OCI-LY3 (cell line): ENCODE measurements at regions not wholly inside any gene's neighbourhood (a gene's known extent, or its start where the extent isn't known, plus 50 kb on each side); places are given as distances from the start of the nearest gene placed in this dataset.

ENCODE experiments used
- H2AFZ ChIP-seq: fragments of 200-600, 300-600 bp; shearing (Covaris generic); 2 replicates; pipeline ENCODE4 v1.6.0; 2014; ENCODE audit warnings: antibody characterized with exemption, low read depth, low read length
- H3K27ac ChIP-seq: fragments of 200-600, 300-600 bp; sonication (generic); 2 replicates; pipeline ENCODE4 v1.5.1; 2014; ENCODE audit warnings: mild to moderate bottlenecking, low read length, moderate library complexity, mixed read lengths
- H3K27me3 ChIP-seq: fragments of 200-600, 300-600 bp; sonication (generic); 2 replicates; pipeline ENCODE4 v1.6.1; 2014; ENCODE audit warnings: low read depth, low read length, mixed read lengths
- H3K36me3 ChIP-seq: fragments of 200-600, 300-600 bp; sonication (generic); replicated peaks from 2 replicates; pipeline ENCODE3; 2014; ENCODE audit warnings: low read depth, low read length, mixed read lengths
- H3K4me1 ChIP-seq: fragments of 300-600, 200-600 bp; sonication (generic); 2 replicates; pipeline ENCODE4 v1.6.1; 2014; ENCODE audit warnings: low read length, mixed read lengths
- H3K4me2 ChIP-seq: fragments of 200-600, 300-600 bp; sonication (generic); 2 replicates; pipeline ENCODE4 v1.6.1; 2014; ENCODE audit warnings: low read length, mixed read lengths
- H3K4me3 ChIP-seq: fragments of 300-600, 200-600 bp; sonication (generic); 2 replicates; pipeline ENCODE4 v1.5.1; 2014; ENCODE audit warnings: antibody characterized with exemption, mild to moderate bottlenecking, low read length, moderate library complexity
- H3K79me2 ChIP-seq: fragments of 300-600, 200-600 bp; shearing (Covaris generic); 2 replicates; pipeline ENCODE4 v1.6.1; 2014; ENCODE audit warnings: mild to moderate bottlenecking, low read length, mixed read lengths
- H3K9ac ChIP-seq: fragments of 300-600, 200-600 bp; shearing (Covaris generic); 2 replicates; pipeline ENCODE4 v1.6.0; 2014; ENCODE audit warnings: mild to moderate bottlenecking, low read length, moderate library complexity
- H3K9me3 ChIP-seq: fragments of 200-600, 300-600 bp; shearing (Covaris generic); 2 replicates; pipeline ENCODE4 v1.6.1; 2014; ENCODE audit warnings: low read length, mixed read lengths; ENCODE audit not compliant: insufficient read depth
- H4K20me1 ChIP-seq: fragments of 200-600, 300-600 bp; sonication (generic); 2 replicates; pipeline ENCODE4 v1.6.1; 2016; ENCODE audit warnings: low read length, mixed read lengths; ENCODE audit not compliant: insufficient read depth
- EZH2phosphoT487 ChIP-seq: fragments of 200-600 bp; shearing (Covaris generic); IDR thresholded peaks from 2 replicates; pipeline ENCODE4 v1.6.1; 2018; ENCODE audit warnings: antibody characterized with exemption, mixed run types, low read depth
- TF ChIP-seq, protein P1 (sequence below): fragments of 200-600, 300-600 bp; sonication (generic); IDR thresholded peaks from 2 replicates; pipeline ENCODE4 v1.5.1; 2014; ENCODE audit warnings: antibody characterized with exemption, low read length, low read depth

DNA sequence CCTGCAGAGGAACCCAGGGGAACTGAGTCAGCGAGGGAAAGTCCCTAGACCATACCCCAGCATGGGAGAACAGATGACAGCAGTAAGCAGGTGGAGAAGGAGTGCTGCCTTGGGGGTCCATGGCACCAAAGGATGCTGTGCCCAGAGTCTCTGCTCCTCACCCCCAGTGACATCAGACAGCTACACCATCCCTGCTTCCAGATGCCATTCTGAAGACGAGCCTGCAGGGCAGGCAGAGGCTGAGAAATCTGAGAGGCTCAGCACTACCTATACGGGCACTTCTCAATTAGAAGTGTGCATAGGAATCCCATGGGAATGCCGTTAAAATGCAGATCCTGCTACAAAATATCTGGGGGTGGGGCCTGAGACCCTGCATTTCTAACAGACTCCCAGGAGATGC, 211.3 kb upstream of the NSMCE3 start:
- Histone ChIP-seq H3K9me3 (no peaks in the 10 kb centered on the region), H2AFZ (no peak overlapping the region), H4K20me1 (no peaks in the 10 kb centered on the region), H3K27me3 (0 out of 2 replicates have a peak, but pooled peaks cover 4% of the 10 kb centered on the region), H3K4me3 (no peak overlapping the region), H3K4me2 (no peak overlapping the region), H3K9ac (no peak overlapping the region), H3K27ac (no peak overlapping the region), H3K36me3 (no peaks in the 10 kb centered on the region), H3K4me1 (no peaks in the 10 kb centered on the region), H3K79me2 (no peaks in the 10 kb centered on the region)
- TF ChIP-seq, protein P1, sequence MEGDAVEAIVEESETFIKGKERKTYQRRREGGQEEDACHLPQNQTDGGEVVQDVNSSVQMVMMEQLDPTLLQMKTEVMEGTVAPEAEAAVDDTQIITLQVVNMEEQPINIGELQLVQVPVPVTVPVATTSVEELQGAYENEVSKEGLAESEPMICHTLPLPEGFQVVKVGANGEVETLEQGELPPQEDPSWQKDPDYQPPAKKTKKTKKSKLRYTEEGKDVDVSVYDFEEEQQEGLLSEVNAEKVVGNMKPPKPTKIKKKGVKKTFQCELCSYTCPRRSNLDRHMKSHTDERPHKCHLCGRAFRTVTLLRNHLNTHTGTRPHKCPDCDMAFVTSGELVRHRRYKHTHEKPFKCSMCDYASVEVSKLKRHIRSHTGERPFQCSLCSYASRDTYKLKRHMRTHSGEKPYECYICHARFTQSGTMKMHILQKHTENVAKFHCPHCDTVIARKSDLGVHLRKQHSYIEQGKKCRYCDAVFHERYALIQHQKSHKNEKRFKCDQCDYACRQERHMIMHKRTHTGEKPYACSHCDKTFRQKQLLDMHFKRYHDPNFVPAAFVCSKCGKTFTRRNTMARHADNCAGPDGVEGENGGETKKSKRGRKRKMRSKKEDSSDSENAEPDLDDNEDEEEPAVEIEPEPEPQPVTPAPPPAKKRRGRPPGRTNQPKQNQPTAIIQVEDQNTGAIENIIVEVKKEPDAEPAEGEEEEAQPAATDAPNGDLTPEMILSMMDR: no peak
- no peak for TF ChIP-seq EZH2phosphoT487

- H3K36me3 ChIP-seq: no peaks in the 10 kb centered on the region
- 0 out of 2 replicates have a peak, but pooled peaks cover 4% of the 10 kb centered on the region for H3K27me3 ChIP-seq
- no peaks in the 10 kb centered on the region for H3K79me2 ChIP-seq
- no peak overlapping the region for H3K27ac ChIP-seq
- no peaks in the 10 kb centered on the region for H4K20me1 ChIP-seq
- H3K4me3 ChIP-seq: no peak overlapping the region
- H3K4me2 ChIP-seq: no peak overlapping the region
- no peaks in the 10 kb centered on the region for H3K9me3 ChIP-seq
- no peak overlapping the region for H3K9ac ChIP-seq
- H3K4me1 ChIP-seq: no peaks in the 10 kb centered on the region
- TF ChIP-seq, protein P1: no peak
- no peak for TF ChIP-seq EZH2phosphoT487
- no peak overlapping the region for H2AFZ ChIP-seq
These were observed 210.7 kb upstream of the NSMCE3 start for GRCh38 chr15:29480278-29480677.

- no peaks in the 10 kb centered on the region for H4K20me1 ChIP-seq
- no peaks in the 10 kb centered on the region for H3K27me3 ChIP-seq
- TF ChIP-seq EZH2phosphoT487: no peak
- TF ChIP-seq, protein P1: no peak
- no peaks in the 10 kb centered on the region for H3K9me3 ChIP-seq
- H3K36me3 ChIP-seq: no peaks in the 10 kb centered on the region
- no peak overlapping the region for H3K4me2 ChIP-seq
- H3K4me1 ChIP-seq: no peaks in the 10 kb centered on the region
- no peaks in the 10 kb centered on the region for H3K79me2 ChIP-seq
- no peak overlapping the region for H3K27ac ChIP-seq
- H2AFZ ChIP-seq: no peak overlapping the region
- no peak overlapping the region for H3K4me3 ChIP-seq
- H3K9ac ChIP-seq: no peak overlapping the region
These were observed 207.6 kb upstream of the NSMCE3 start for GRCh38 chr15:29477256-29477655.

GRCh38 chr15:29476503-29477080, 207.0 kb upstream of the NSMCE3 start:
- H3K9ac ChIP-seq: no peak overlapping the region
- no peak overlapping the region for H3K4me2 ChIP-seq
- H3K4me3 ChIP-seq: no peak overlapping the region
- H3K27ac ChIP-seq: no peak overlapping the region
- TF ChIP-seq EZH2phosphoT487: no peak
- TF ChIP-seq, protein P1: no peak
- no peaks in the 10 kb centered on the region for H3K4me1 ChIP-seq
- H3K9me3 ChIP-seq: no peaks in the 10 kb centered on the region
- no peak overlapping the region for H2AFZ ChIP-seq
- no peaks in the 10 kb centered on the region for H4K20me1 ChIP-seq
- no peaks in the 10 kb centered on the region for H3K79me2 ChIP-seq
- no peaks in the 10 kb centered on the region for H3K27me3 ChIP-seq
- H3K36me3 ChIP-seq: no peaks in the 10 kb centered on the region
